ENCODE measurements at regions not wholly inside any gene's neighbourhood (a gene's known extent, or its start where the extent isn't known, plus 50 kb on each side); places are given as distances from the start of the nearest gene placed in this dataset.

- Histone ChIP-seq H2AFZ (ENCODE audit: control insufficient read depth, low read length) (no peak overlapping the region), H3K36me3 (ENCODE audit: control insufficient read depth in 2 of 2, extremely low read depth in 1 of 2, insufficient read depth in 2 of 2, low read length in 2 of 2) (no peaks in the 10 kb centered on the region), H3K4me3 (ENCODE audit: control insufficient read depth in 2 of 3, extremely low read depth in 1 of 3, insufficient read depth in 2 of 3, low read depth in 1 of 3, low read length in 3 of 3) (no peak overlapping the region), H3K4me1 (ENCODE audit: control insufficient read depth, extremely low read depth, insufficient read depth, low read length) (no peaks in the 10 kb centered on the region), H3K9ac (ENCODE audit: control insufficient read depth, extremely low read depth, insufficient read depth, low read length) (no peak overlapping the region), H3K9me3 (ENCODE audit: control insufficient read depth, low read depth, low read length) (no peaks in the 10 kb centered on the region), H3K4me2 (ENCODE audit: control insufficient read depth, extremely low read depth, insufficient read depth, low read depth, low read length) (no peak overlapping the region), H3K27me3 (ENCODE audit: control insufficient read depth, extremely low read depth, insufficient read depth, low read length) (no peaks in the 10 kb centered on the region), H3K9me1 (ENCODE audit: control insufficient read depth, extremely low read depth, insufficient read depth, low read length) (no peaks in the 10 kb centered on the region), H3K27ac (ENCODE audit: control insufficient read depth, insufficient read depth, low read length) (no peak overlapping the region), H4K20me1 (ENCODE audit: control insufficient read depth, extremely low read depth, insufficient read depth, low read length) (no peaks in the 10 kb centered on the region), H3K79me2 (ENCODE audit: control insufficient read depth, insufficient read depth, low read length) (no peaks in the 10 kb centered on the region)
- TF ChIP-seq CTCF (optimal IDR thresholded peaks at IDR 0.05 in 1 of 3, IDR thresholded peaks at IDR 0.05 in 1 of 3, conservative IDR thresholded peaks at IDR 0.05 in 1 of 3; ENCODE audit: extremely low read depth in 1 of 3, insufficient read depth in 2 of 3, low read length in 3 of 3) (no peak), EZH2 (IDR thresholded peaks at IDR 0.05; ENCODE audit: low read length) (no peak)
- DNase-seq (ENCODE audit: low read depth, low spot score) (no peak), FAIRE-seq (no peak)
- dilution Hi-C loops (cut with MboI; ENCODE audit: extremely low pct_ligation_motif_present, low sequenced_read_pairs) = no loop called here
Measured at GRCh38 chr2:217263756-217264155, 403.9 kb upstream of the TNP1 start.

- dilution Hi-C loops (cut with MboI; ENCODE audit: extremely low pct_ligation_motif_present, low sequenced_read_pairs) = no loop called here
- Histone ChIP-seq H3K27ac (ENCODE audit: control insufficient read depth, insufficient read depth, low read length) (no peak overlapping the region), H3K9me3 (ENCODE audit: control insufficient read depth, low read depth, low read length) (no peaks in the 10 kb centered on the region), H3K4me3 (ENCODE audit: control insufficient read depth in 2 of 3, extremely low read depth in 1 of 3, insufficient read depth in 2 of 3, low read depth in 1 of 3, low read length in 3 of 3) (no peak overlapping the region), H3K4me2 (ENCODE audit: control insufficient read depth, extremely low read depth, insufficient read depth, low read depth, low read length) (no peak overlapping the region), H2AFZ (ENCODE audit: control insufficient read depth, low read length) (no peak overlapping the region), H3K4me1 (ENCODE audit: control insufficient read depth, extremely low read depth, insufficient read depth, low read length) (no peaks in the 10 kb centered on the region), H3K79me2 (ENCODE audit: control insufficient read depth, insufficient read depth, low read length) (no peaks in the 10 kb centered on the region), H3K36me3 (ENCODE audit: control insufficient read depth in 2 of 2, extremely low read depth in 1 of 2, insufficient read depth in 2 of 2, low read length in 2 of 2) (no peaks in the 10 kb centered on the region), H3K27me3 (ENCODE audit: control insufficient read depth, extremely low read depth, insufficient read depth, low read length) (no peaks in the 10 kb centered on the region), H3K9ac (ENCODE audit: control insufficient read depth, extremely low read depth, insufficient read depth, low read length) (no peak overlapping the region), H3K9me1 (ENCODE audit: control insufficient read depth, extremely low read depth, insufficient read depth, low read length) (no peaks in the 10 kb centered on the region), H4K20me1 (ENCODE audit: control insufficient read depth, extremely low read depth, insufficient read depth, low read length) (no peaks in the 10 kb centered on the region)
- DNase-seq (ENCODE audit: low read depth, low spot score) (no peak), FAIRE-seq (no peak)
- no peak for TF ChIP-seq EZH2 (IDR thresholded peaks at IDR 0.05; ENCODE audit: low read length)
- TF ChIP-seq CTCF (optimal IDR thresholded peaks at IDR 0.05 in 1 of 3, IDR thresholded peaks at IDR 0.05 in 1 of 3, conservative IDR thresholded peaks at IDR 0.05 in 1 of 3; ENCODE audit: extremely low read depth in 1 of 3, insufficient read depth in 2 of 3, low read length in 3 of 3) = no peak
Measured at GRCh38 chr2:217262911-217263310, 403.0 kb upstream of the TNP1 start.

Data from keratinocyte (primary cell).